BE2C (cell line): ENCODE measurements at regions not wholly inside any gene's neighbourhood (a gene's known extent, or its start where the extent isn't known, plus 50 kb on each side); places are given as distances from the start of the nearest gene placed in this dataset.
"Not testable (repeated sequence)": the region's sequence is repeated elsewhere in the genome, so short reads cannot be mapped to it uniquely, and the experiment has no call there.

Experiments used
- DNase-seq: peaks from one replicate; pipeline ENCODE4 v3.0.0-alpha.2; 2020
- H3K27me3 ChIP-seq: fragments of 250-450 bp; sonication (Bioruptor Pico); 2 replicates; pipeline ENCODE4 v1.5.1; 2020; ENCODE audit warnings: mild to moderate bottlenecking
- H3K36me3 ChIP-seq: fragments of 250-450 bp; sonication (Bioruptor Pico); 2 replicates; pipeline ENCODE4 v1.5.1; 2020; ENCODE audit warnings: mild to moderate bottlenecking
- H3K4me1 ChIP-seq: fragments of 250-450 bp; sonication (Bioruptor Pico); 2 replicates; pipeline ENCODE4 v1.5.1; 2020
- H3K4me3 ChIP-seq: 2 replicates; pipeline ENCODE4 v1.5.1; 2011; ENCODE audit warnings: low read depth, low read length
- H3K9me3 ChIP-seq: fragments of 250-450 bp; sonication (Bioruptor Pico); 2 replicates; pipeline ENCODE4 v1.5.1; 2020
- CTCF ChIP-seq: IDR thresholded peaks from 2 replicates; pipeline ENCODE4 v1.5.1; 2012; ENCODE audit warnings: mild to moderate bottlenecking, low read depth, low read length

DNA sequence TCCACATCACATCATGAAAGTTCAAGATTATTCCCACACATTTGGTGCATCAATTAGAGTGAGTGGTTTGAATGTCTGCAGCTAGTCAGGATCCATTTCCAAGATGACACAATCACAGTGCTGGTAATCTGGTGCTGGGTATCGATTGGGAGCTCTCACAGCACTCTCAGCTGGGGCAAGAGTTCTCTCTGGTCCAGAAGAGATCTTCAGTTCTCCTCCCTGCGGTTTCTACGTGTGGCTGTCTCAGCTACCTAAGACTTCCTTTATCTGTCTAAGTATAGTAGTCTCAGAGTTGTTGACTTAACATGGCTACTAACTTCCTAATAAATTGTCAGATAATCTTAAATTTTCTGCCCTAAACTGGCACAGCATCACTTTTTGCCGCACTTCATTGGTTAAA is 358.0 kb upstream of the BRINP3 start:
- H3K9me3 ChIP-seq, result no peaks in the 10 kb centered on the region
- H3K4me3 ChIP-seq, result no peak overlapping the region
- no peaks in the 10 kb centered on the region for H3K27me3 ChIP-seq
- TF ChIP-seq CTCF, result no peak
- no peaks in the 10 kb centered on the region for H3K4me1 ChIP-seq
- DNase-seq, result no peak
- no peaks in the 10 kb centered on the region for H3K36me3 ChIP-seq

- not testable (repeated sequence) for DNase-seq, H3K9me3 ChIP-seq, H3K27me3 ChIP-seq, H3K4me1 ChIP-seq, H3K4me3 ChIP-seq, H3K36me3 ChIP-seq
These were observed 359.5 kb upstream of the BRINP3 start for GRCh38 chr1:190837200-190837599.

GRCh38 chr1:190837888-190838287 is 360.2 kb upstream of the BRINP3 start:
- TF ChIP-seq CTCF, result no peak
- Histone ChIP-seq H3K4me3 (no peak overlapping the region), H3K4me1 (no peaks in the 10 kb centered on the region), H3K36me3 (no peaks in the 10 kb centered on the region), H3K27me3 (no peaks in the 10 kb centered on the region), H3K9me3 (no peaks in the 10 kb centered on the region)
- DNase-seq, result no peak

- DNase-seq, result no peak
- Histone ChIP-seq H3K4me3 (no peak overlapping the region), H3K27me3 (no peaks in the 10 kb centered on the region), H3K9me3 (no peaks in the 10 kb centered on the region), H3K4me1 (no peaks in the 10 kb centered on the region), H3K36me3 (no peaks in the 10 kb centered on the region)
- no peak for TF ChIP-seq CTCF
These were observed 369.5 kb upstream of the BRINP3 start for GRCh38 chr1:190847166-190847565.

GRCh38 chr1:190849346-190849745 is 371.7 kb upstream of the BRINP3 start:
- TF ChIP-seq CTCF, result no peak
- Histone ChIP-seq H3K4me3 (no peak overlapping the region), H3K36me3 (no peaks in the 10 kb centered on the region), H3K27me3 (no peaks in the 10 kb centered on the region), H3K9me3 (no peaks in the 10 kb centered on the region), H3K4me1 (no peaks in the 10 kb centered on the region)
- no peak for DNase-seq

GRCh38 chr1:190852611-190853010 is 374.9 kb upstream of the BRINP3 start:
- no peak for TF ChIP-seq CTCF
- no peaks in the 10 kb centered on the region for H3K4me1 ChIP-seq
- no peaks in the 10 kb centered on the region for H3K9me3 ChIP-seq

GRCh38 chr1:190858140-190858539 is 380.5 kb upstream of the BRINP3 start:
- no peaks in the 10 kb centered on the region for H3K27me3 ChIP-seq
- no peak for DNase-seq
- no peak for TF ChIP-seq CTCF
- no peak overlapping the region for H3K4me3 ChIP-seq
- H3K9me3 ChIP-seq, result no peaks in the 10 kb centered on the region
- H3K36me3 ChIP-seq, result no peaks in the 10 kb centered on the region
- no peaks in the 10 kb centered on the region for H3K4me1 ChIP-seq

More at GRCh38 chr1:190852611-190853010, 374.9 kb upstream of the BRINP3 start:
- DNase-seq, result no peak
- no peak overlapping the region for H3K4me3 ChIP-seq
- no peaks in the 10 kb centered on the region for H3K27me3 ChIP-seq
- no peaks in the 10 kb centered on the region for H3K36me3 ChIP-seq
